Right atrium auricular region (tissue), 2 donors: ENCODE measurements at regions not wholly inside any gene's neighbourhood (a gene's known extent, or its start where the extent isn't known, plus 50 kb on each side); places are given as distances from the start of the nearest gene placed in this dataset.

ENCODE experiments used
- DNase-seq: peaks from one replicate; pipeline ENCODE4 v3.0.0-alpha.2; 2019; ENCODE audit warnings: low spot score
- H3K27ac ChIP-seq, 2 donors: fragments of 200-600 bp; sonication (generic); 1 replicate in 1 of 2; 2 replicates in 1 of 2; pipeline ENCODE4 v1.5.1; 2016 to 2019
- H3K27me3 ChIP-seq, 2 donors: fragments of 200-600 bp; sonication (generic); one replicate each; pipeline versions ENCODE4 v1.5.1 to v1.6.0; 2017 to 2019
- H3K36me3 ChIP-seq: fragments of 200-600 bp; sonication (generic); one replicate; pipeline ENCODE4 v1.5.1; 2016
- H3K4me1 ChIP-seq, 2 donors: fragments of 200-600 bp; sonication (generic); one replicate each; pipeline versions ENCODE4 v1.5.1 to v1.6.0; 2017 to 2019
- H3K4me3 ChIP-seq, 2 donors: fragments of 200-600 bp; sonication (generic); 1 replicate in 1 of 2; 2 replicates in 1 of 2; pipeline ENCODE4 v1.5.1; 2017 to 2019; ENCODE audit warnings: mild to moderate bottlenecking in 1 of 2, moderate library complexity in 1 of 2
- H3K9me3 ChIP-seq, 2 donors: fragments of 200-600 bp; sonication (generic); one replicate each; pipeline ENCODE4 v1.5.1; 2019
- TF ChIP-seq, protein P1 (sequence below), 2 donors: fragments of 200-600 bp; sonication (generic); IDR thresholded peaks; one replicate each; pipeline ENCODE4 v1.5.1; 2019; ENCODE audit warnings: antibody characterized with exemption in 2 of 2

GRCh38 chr6:168972128-168972527 lies 281.5 kb downstream of the THBS2 start:
- Histone ChIP-seq H3K27ac (no peak overlapping the region), H3K9me3 (no peaks in the 10 kb centered on the region), H3K4me1 (no peaks in the 10 kb centered on the region), H3K27me3 (no peaks in the 10 kb centered on the region), H3K36me3 (no peaks in the 10 kb centered on the region), H3K4me3 (no peak overlapping the region)
- TF ChIP-seq, protein P1, sequence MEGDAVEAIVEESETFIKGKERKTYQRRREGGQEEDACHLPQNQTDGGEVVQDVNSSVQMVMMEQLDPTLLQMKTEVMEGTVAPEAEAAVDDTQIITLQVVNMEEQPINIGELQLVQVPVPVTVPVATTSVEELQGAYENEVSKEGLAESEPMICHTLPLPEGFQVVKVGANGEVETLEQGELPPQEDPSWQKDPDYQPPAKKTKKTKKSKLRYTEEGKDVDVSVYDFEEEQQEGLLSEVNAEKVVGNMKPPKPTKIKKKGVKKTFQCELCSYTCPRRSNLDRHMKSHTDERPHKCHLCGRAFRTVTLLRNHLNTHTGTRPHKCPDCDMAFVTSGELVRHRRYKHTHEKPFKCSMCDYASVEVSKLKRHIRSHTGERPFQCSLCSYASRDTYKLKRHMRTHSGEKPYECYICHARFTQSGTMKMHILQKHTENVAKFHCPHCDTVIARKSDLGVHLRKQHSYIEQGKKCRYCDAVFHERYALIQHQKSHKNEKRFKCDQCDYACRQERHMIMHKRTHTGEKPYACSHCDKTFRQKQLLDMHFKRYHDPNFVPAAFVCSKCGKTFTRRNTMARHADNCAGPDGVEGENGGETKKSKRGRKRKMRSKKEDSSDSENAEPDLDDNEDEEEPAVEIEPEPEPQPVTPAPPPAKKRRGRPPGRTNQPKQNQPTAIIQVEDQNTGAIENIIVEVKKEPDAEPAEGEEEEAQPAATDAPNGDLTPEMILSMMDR (IDR thresholded peaks at IDR 0.05): no peak
- no peak for DNase-seq

DNA sequence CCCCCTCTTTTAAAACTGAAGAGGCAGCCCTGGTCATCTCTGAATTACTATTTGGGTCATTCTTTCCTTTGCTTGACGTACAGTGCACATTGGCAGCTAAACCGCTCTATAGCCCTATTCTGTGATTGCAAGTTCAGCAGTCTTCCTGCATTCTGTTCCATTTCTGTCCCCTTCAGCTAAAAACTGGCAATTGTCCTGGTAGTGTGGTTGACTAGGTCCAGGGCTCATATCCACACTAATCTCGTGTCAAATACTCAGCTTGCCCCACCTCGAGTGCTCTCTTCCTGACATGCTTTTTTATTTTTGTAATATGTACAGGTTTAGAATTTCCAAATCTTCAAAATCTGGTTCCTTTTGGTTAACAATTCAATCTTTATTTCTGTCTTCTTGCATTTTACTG lies 282.1 kb downstream of the THBS2 start:
- Histone ChIP-seq H3K27me3 (no peaks in the 10 kb centered on the region), H3K36me3 (no peaks in the 10 kb centered on the region)
- TF ChIP-seq, protein P1 (IDR thresholded peaks at IDR 0.05): no peak

DNA sequence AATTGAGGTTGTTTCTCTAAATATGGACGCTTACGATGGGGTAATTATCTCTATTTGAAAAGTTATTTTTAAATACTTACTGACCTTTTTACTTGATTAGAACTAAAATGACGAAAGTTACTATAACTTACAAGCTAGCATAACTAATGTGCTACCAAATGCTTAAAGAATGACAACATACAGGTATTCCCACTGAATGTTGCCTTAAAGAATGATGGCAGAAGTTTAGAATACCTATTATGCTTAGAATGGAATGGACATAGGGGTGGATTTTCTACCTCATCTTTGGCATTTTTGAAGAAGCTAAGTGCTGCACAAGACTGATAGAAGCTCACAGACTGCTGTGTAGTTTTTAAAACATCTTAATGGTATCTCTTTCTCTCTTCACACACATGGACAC lies 284.8 kb downstream of the THBS2 start:
- Histone ChIP-seq H3K9me3 (no peaks in the 10 kb centered on the region), H3K27ac (no peak overlapping the region), H3K4me3 (no peak overlapping the region), H3K27me3 (no peaks in the 10 kb centered on the region), H3K4me1 (no peaks in the 10 kb centered on the region), H3K36me3 (no peaks in the 10 kb centered on the region)
- TF ChIP-seq, protein P1 (IDR thresholded peaks at IDR 0.05): no peak
- no peak for DNase-seq

More for the DNA sequence above, 282.1 kb downstream of the THBS2 start:
- Histone ChIP-seq H3K9me3 (no peaks in the 10 kb centered on the region), H3K4me1 (no peaks in the 10 kb centered on the region), H3K4me3 (no peak overlapping the region), H3K27ac (no peak overlapping the region)
- DNase-seq: no peak

GRCh38 chr6:168968228-168968627 lies 285.4 kb downstream of the THBS2 start:
- peak; percentile 67 for DNase-seq
- no peaks in the 10 kb centered on the region for H3K27me3 ChIP-seq
- no peak overlapping the region for H3K27ac ChIP-seq

GRCh38 chr6:168967281-168967925 lies 286.2 kb downstream of the THBS2 start:
- no peaks in the 10 kb centered on the region for H3K27me3 ChIP-seq
- no peaks in the 10 kb centered on the region for H3K36me3 ChIP-seq
- TF ChIP-seq, protein P1 (IDR thresholded peaks at IDR 0.05): no peak
- H3K9me3 ChIP-seq: no peaks in the 10 kb centered on the region
- H3K4me3 ChIP-seq: no peak overlapping the region
- no peak for DNase-seq
- no peak overlapping the region for H3K27ac ChIP-seq
- no peaks in the 10 kb centered on the region for H3K4me1 ChIP-seq

More at GRCh38 chr6:168968228-168968627, 285.4 kb downstream of the THBS2 start:
- TF ChIP-seq, protein P1 (IDR thresholded peaks at IDR 0.05): no peak
- Histone ChIP-seq H3K4me3 (no peak overlapping the region), H3K36me3 (no peaks in the 10 kb centered on the region), H3K4me1 (no peaks in the 10 kb centered on the region), H3K9me3 (no peaks in the 10 kb centered on the region)
